ENCODE measurements at regions not wholly inside any gene's neighbourhood (a gene's known extent, or its start where the extent isn't known, plus 50 kb on each side); places are given as distances from the start of the nearest gene placed in this dataset.

GRCh38 chr2:234858790-234859329 lies 93.0 kb upstream of the SH3BP4 start:
- H3K4me1 ChIP-seq: no peaks in the 10 kb centered on the region
- intact Hi-C loops (cut with DNase I): no loop called here
- no peak for DNase-seq (ENCODE audit: low spot score in 2 of 2)
- H3K4me3 ChIP-seq: no peak overlapping the region
- H3K9me3 ChIP-seq: no peaks in the 10 kb centered on the region
- H3K27me3 ChIP-seq: no peaks in the 10 kb centered on the region
- no peaks in the 10 kb centered on the region for H3K36me3 ChIP-seq
- no peak overlapping the region for H3K27ac ChIP-seq
- TF ChIP-seq CTCF (IDR thresholded peaks at IDR 0.05): no peak

DNA sequence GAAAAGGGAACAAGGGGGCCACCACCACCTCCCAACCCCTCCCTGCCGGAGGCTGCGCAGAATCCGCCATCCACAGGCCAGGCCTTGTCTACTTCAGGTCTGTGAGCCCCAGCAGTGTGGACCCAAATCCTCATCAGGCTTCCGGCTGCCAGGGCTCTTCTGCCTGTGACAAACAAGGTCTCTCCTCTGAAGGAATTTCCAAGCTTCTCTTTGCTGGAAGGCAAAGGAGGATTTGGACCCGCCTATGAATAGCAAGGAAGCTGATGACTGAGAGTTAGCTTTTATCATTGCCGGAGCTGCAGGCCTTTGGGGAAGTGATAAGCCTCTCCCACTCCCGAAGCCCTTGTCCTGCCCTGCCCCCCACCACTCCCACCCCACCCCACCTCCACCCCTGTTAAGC lies 93.7 kb upstream of the SH3BP4 start:
- no peak for TF ChIP-seq CTCF (IDR thresholded peaks at IDR 0.05)
- no peak overlapping the region for H3K4me3 ChIP-seq
- no peaks in the 10 kb centered on the region for H3K36me3 ChIP-seq
- no peak for DNase-seq (ENCODE audit: low spot score in 2 of 2)
- intact Hi-C loops (cut with DNase I): no loop called here
- no peaks in the 10 kb centered on the region for H3K4me1 ChIP-seq
- no peak overlapping the region for H3K27ac ChIP-seq
- no peaks in the 10 kb centered on the region for H3K27me3 ChIP-seq
- H3K9me3 ChIP-seq: no peaks in the 10 kb centered on the region

DNA sequence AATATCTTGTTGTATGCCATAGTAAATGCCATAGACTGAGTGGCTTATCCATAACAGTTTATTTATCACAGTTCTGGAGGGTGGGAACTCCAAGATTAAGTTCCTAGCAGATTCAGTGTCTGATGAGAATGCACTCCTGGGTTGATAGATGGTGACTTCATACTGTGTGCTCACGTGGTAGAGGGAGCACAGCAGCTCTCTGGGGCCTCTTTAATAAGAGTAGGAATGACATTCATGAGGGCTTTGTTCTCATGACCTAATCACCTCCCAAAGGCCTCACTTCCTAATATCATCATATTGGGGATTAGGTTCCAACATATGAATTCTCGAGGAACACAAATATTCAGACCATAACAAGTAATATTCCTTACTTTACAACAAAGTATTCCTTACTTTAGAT lies 98.1 kb upstream of the SH3BP4 start:
- no peak for TF ChIP-seq CTCF (IDR thresholded peaks at IDR 0.05)
- no peaks in the 10 kb centered on the region for H3K4me1 ChIP-seq
- H3K27me3 ChIP-seq: no peaks in the 10 kb centered on the region
- intact Hi-C loops (cut with DNase I): no loop called here
- no peaks in the 10 kb centered on the region for H3K9me3 ChIP-seq
- no peak overlapping the region for H3K4me3 ChIP-seq
- H3K27ac ChIP-seq: no peak overlapping the region
- DNase-seq (ENCODE audit: low spot score in 2 of 2): no peak
- no peaks in the 10 kb centered on the region for H3K36me3 ChIP-seq

- intact Hi-C loops (cut with DNase I): no loop called here
Observed at GRCh38 chr2:234852941-234853340, 98.9 kb upstream of the SH3BP4 start.

GRCh38 chr2:234852035-234852434 lies 99.8 kb upstream of the SH3BP4 start:
- Histone ChIP-seq H3K36me3 (no peaks in the 10 kb centered on the region), H3K9me3 (no peaks in the 10 kb centered on the region), H3K27ac (no peak overlapping the region), H3K4me3 (no peak overlapping the region), H3K27me3 (no peaks in the 10 kb centered on the region), H3K4me1 (no peaks in the 10 kb centered on the region)
- no peak for TF ChIP-seq CTCF (IDR thresholded peaks at IDR 0.05)
- DNase-seq (ENCODE audit: low spot score in 2 of 2): no peak
- intact Hi-C loops (cut with DNase I): no loop called here

More at GRCh38 chr2:234852941-234853340, 98.9 kb upstream of the SH3BP4 start:
- Histone ChIP-seq H3K27ac (no peak overlapping the region), H3K4me1 (no peaks in the 10 kb centered on the region), H3K27me3 (no peaks in the 10 kb centered on the region), H3K4me3 (no peak overlapping the region), H3K36me3 (no peaks in the 10 kb centered on the region), H3K9me3 (no peaks in the 10 kb centered on the region)
- no peak for DNase-seq (ENCODE audit: low spot score in 2 of 2)
- TF ChIP-seq CTCF (IDR thresholded peaks at IDR 0.05): no peak

DNA sequence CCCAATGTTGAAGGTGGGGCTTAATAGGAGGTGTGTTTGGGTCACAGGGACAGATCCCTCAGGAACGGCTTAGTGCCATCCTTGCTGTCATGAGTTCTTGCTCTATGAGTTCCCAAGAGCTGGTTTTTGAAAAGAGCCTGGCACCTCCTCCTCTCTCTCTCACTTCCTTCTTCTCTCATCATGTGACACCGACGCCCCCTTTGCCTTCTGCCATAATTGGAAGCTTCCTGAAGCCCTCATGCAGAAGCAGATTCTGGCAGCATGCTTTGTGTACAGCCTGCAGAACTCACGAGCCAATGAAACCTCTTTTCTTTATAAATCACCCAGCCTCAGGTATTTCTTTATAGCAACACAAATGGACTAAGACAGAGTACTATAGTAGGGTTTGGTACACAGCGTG lies 100.4 kb upstream of the SH3BP4 start:
- no peak overlapping the region for H3K4me3 ChIP-seq
- no peak overlapping the region for H3K27ac ChIP-seq
- TF ChIP-seq CTCF (IDR thresholded peaks at IDR 0.05): no peak
- H3K9me3 ChIP-seq: no peaks in the 10 kb centered on the region
- intact Hi-C loops (cut with DNase I): no loop called here
- no peaks in the 10 kb centered on the region for H3K36me3 ChIP-seq
- H3K27me3 ChIP-seq: no peaks in the 10 kb centered on the region
- H3K4me1 ChIP-seq: no peaks in the 10 kb centered on the region
- no peak for DNase-seq (ENCODE audit: low spot score in 2 of 2)
